ENCODE measurements at regions not wholly inside any gene's neighbourhood (a gene's known extent, or its start where the extent isn't known, plus 50 kb on each side); places are given as distances from the start of the nearest gene placed in this dataset.

- WGBS (ENCODE audit: extremely low coverage, insufficient read length, low lambda C conversion rate) = no CpG with 5 or more reads among the region's 1 CpG
- H3K27ac Mint-ChIP-seq = no peak overlapping the region
Measured at GRCh38 chr18:66872277-66872676, 268.4 kb upstream of the CDH19 start.

More at GRCh38 chr18:66872277-66872676, 268.4 kb upstream of the CDH19 start:
- no peak overlapping the region for H2AK5ac ChIP-seq (ENCODE audit: insufficient read length, low read length)
- no peak overlapping the region for H3K14ac ChIP-seq (ENCODE audit: insufficient read depth, low read length)
- DNase-seq = no peak
- Mint-ChIP-seq H3K4me1 (no peaks in the 10 kb centered on the region), H3K4me3 (no peak overlapping the region), H3K27me3 (ENCODE audit: low read depth) (no peaks in the 10 kb centered on the region; the same call in 1 of the 2 replicates), H3K9me3 (no peaks in the 10 kb centered on the region), H3K36me3 (ENCODE audit: insufficient read depth in 1 of 3, low read depth in 3 of 3) (no peaks in the 10 kb centered on the region)
- H3K18ac ChIP-seq (ENCODE audit: insufficient read length, low read depth, low read length) = no peak overlapping the region
- no peaks in the 10 kb centered on the region for H3K79me1 ChIP-seq (ENCODE audit: insufficient read depth, low read depth, low read length, poor library complexity, severe bottlenecking)
- no peak overlapping the region for H3K9ac ChIP-seq (ENCODE audit: extremely low read depth, insufficient read length, low read length)
- no peak overlapping the region for H3K27ac ChIP-seq (ENCODE audit: insufficient read length, low read depth, low read length)
- H3K4ac ChIP-seq (ENCODE audit: low read depth, low read length) = no peak overlapping the region
- H3K4me2 ChIP-seq (ENCODE audit: insufficient read depth, insufficient read length, low read length) = no peak overlapping the region
- H4K91ac ChIP-seq (ENCODE audit: insufficient read length, low read depth, low read length) = no peak overlapping the region
- no peak overlapping the region for H2BK5ac ChIP-seq (ENCODE audit: insufficient read length, low read length)
- no peak overlapping the region for H2BK20ac ChIP-seq (ENCODE audit: low read depth, low read length, poor library complexity, severe bottlenecking)
- no peaks in the 10 kb centered on the region for H3K79me2 ChIP-seq (ENCODE audit: insufficient read depth, low read length)
- H4K5ac ChIP-seq (ENCODE audit: insufficient read length, low read depth, low read length) = no peak overlapping the region
- no peaks in the 10 kb centered on the region for H3K23me2 ChIP-seq (ENCODE audit: insufficient read length, low read depth, low read length, poor library complexity, severe bottlenecking)
- H3K9me3 ChIP-seq (ENCODE audit: control insufficient read depth, low read depth, low read length) = no peaks in the 10 kb centered on the region
- no peak overlapping the region for H2AFZ ChIP-seq (ENCODE audit: low read length)
- H2BK120ac ChIP-seq (ENCODE audit: low read depth, low read length, poor library complexity, severe bottlenecking) = no peak overlapping the region
- no peaks in the 10 kb centered on the region for H4K20me1 ChIP-seq (ENCODE audit: control insufficient read depth, insufficient read depth, insufficient read length)
- no peak overlapping the region for H3T11ph ChIP-seq (ENCODE audit: low read length)
- no peaks in the 10 kb centered on the region for H3K4me1 ChIP-seq (ENCODE audit: insufficient read depth, low read length)
- H3K23ac ChIP-seq (ENCODE audit: insufficient read length, low read depth, low read length) = no peak overlapping the region
- peak; percentile 17; the same call in 1 of the 3 replicates for TF ChIP-seq CTCF (conservative IDR thresholded peaks at IDR 0.05)
- H2BK12ac ChIP-seq (ENCODE audit: insufficient read length, low read depth, low read length) = no peak overlapping the region
- H3K27me3 ChIP-seq (ENCODE audit: insufficient read depth, low read length) = no peaks in the 10 kb centered on the region
- no peak overlapping the region for H3K56ac ChIP-seq (ENCODE audit: insufficient read length, low read depth, low read length)
- no peak overlapping the region for H2BK15ac ChIP-seq (ENCODE audit: low read depth, low read length)
- H4K8ac ChIP-seq (replicated peaks; ENCODE audit: insufficient read length, low read depth, low read length) = no peak overlapping the region
